ENCODE measurements at regions not wholly inside any gene's neighbourhood (a gene's known extent, or its start where the extent isn't known, plus 50 kb on each side); places are given as distances from the start of the nearest gene placed in this dataset.
"Not testable (repeated sequence)": the region's sequence is repeated elsewhere in the genome, so short reads cannot be mapped to it uniquely, and the experiment has no call there.

GRCh38 chr7:115227473-115228235 lies 305.8 kb downstream of the MDFIC start:
- intact Hi-C loops (cut with micrococcal nuclease): no loop called here

- intact Hi-C loops (cut with micrococcal nuclease): no loop called here
Observed at GRCh38 chr7:115226410-115226809, 304.5 kb downstream of the MDFIC start.

GRCh38 chr7:115224922-115225321 lies 303.0 kb downstream of the MDFIC start:
- intact Hi-C loops (cut with micrococcal nuclease): no loop called here

- intact Hi-C loops (cut with micrococcal nuclease): no loop called here
Observed at GRCh38 chr7:115223959-115224358, 302.1 kb downstream of the MDFIC start.

GRCh38 chr7:115221456-115221855 lies 299.6 kb downstream of the MDFIC start:
- intact Hi-C loops (cut with micrococcal nuclease): no loop called here

GRCh38 chr7:115218076-115218475 lies 296.2 kb downstream of the MDFIC start:
- intact Hi-C loops (cut with micrococcal nuclease): loop anchor here (10.0 kb wide), 1 partner anchor 1193 kb away; no protein-coding TSS in a partner anchor

- intact Hi-C loops (cut with micrococcal nuclease): loop anchor here (1.0 to 10.0 kb wide), 3 partner anchors 294 to 1193 kb away; no protein-coding TSS in a partner anchor
Observed at GRCh38 chr7:115217373-115217772, 295.5 kb downstream of the MDFIC start.

- intact Hi-C loops (cut with micrococcal nuclease): loop anchor here (1.0 to 10.0 kb wide), 3 partner anchors 293 to 1192 kb away; no protein-coding TSS in a partner anchor
Observed at GRCh38 chr7:115216652-115217051, 294.8 kb downstream of the MDFIC start.

GRCh38 chr7:115211171-115211570 lies 289.3 kb downstream of the MDFIC start:
- intact Hi-C loops (cut with micrococcal nuclease): loop anchor here (10.0 kb wide), 1 partner anchor 1186 kb away; no protein-coding TSS in a partner anchor

- intact Hi-C loops (cut with micrococcal nuclease): loop anchor here (10.0 kb wide), 1 partner anchor 1186 kb away; no protein-coding TSS in a partner anchor
Observed at GRCh38 chr7:115210552-115210951, 288.7 kb downstream of the MDFIC start.

- intact Hi-C loops (cut with micrococcal nuclease): no loop called here
Observed at GRCh38 chr7:115208710-115209560, 287.0 kb downstream of the MDFIC start.

GRCh38 chr7:115206374-115206773 lies 284.5 kb downstream of the MDFIC start:
- intact Hi-C loops (cut with micrococcal nuclease): not testable (repeated sequence)

GRCh38 chr7:115198143-115198542 lies 276.2 kb downstream of the MDFIC start:
- intact Hi-C loops (cut with micrococcal nuclease): no loop called here

GRCh38 chr7:115195208-115195607 lies 273.3 kb downstream of the MDFIC start:
- intact Hi-C loops (cut with micrococcal nuclease): no loop called here

- intact Hi-C loops (cut with micrococcal nuclease): no loop called here
Observed at GRCh38 chr7:115191526-115191925, 269.6 kb downstream of the MDFIC start.

GRCh38 chr7:115183431-115184057 lies 261.6 kb downstream of the MDFIC start:
- intact Hi-C loops (cut with micrococcal nuclease): no loop called here

- intact Hi-C loops (cut with micrococcal nuclease): no loop called here
Observed at GRCh38 chr7:115178835-115179234, 256.9 kb downstream of the MDFIC start.

- intact Hi-C loops (cut with micrococcal nuclease): no loop called here
Observed at GRCh38 chr7:115177823-115178222, 255.9 kb downstream of the MDFIC start.

- intact Hi-C loops (cut with micrococcal nuclease): no loop called here
Observed at GRCh38 chr7:115177103-115177502, 255.2 kb downstream of the MDFIC start.

GRCh38 chr7:115172397-115172796 lies 250.5 kb downstream of the MDFIC start:
- intact Hi-C loops (cut with micrococcal nuclease): not testable (repeated sequence)

- intact Hi-C loops (cut with micrococcal nuclease): no loop called here
Observed at GRCh38 chr7:115153769-115154477, 232.0 kb downstream of the MDFIC start.

Data from T-helper 1 cell treated with Interleukin-12 subunit alpha and Interleukin-12 subunit beta and Interleukin-4 antibody, amounts not matched to agents 30 ng/mL and 1 ng/mL, for 36 hours (primary cell).